Colonic mucosa (tissue), 4 donors: ENCODE measurements at regions not wholly inside any gene's neighbourhood (a gene's known extent, or its start where the extent isn't known, plus 50 kb on each side); places are given as distances from the start of the nearest gene placed in this dataset.

Experiments
- DNase-seq: peaks from one replicate; pipeline ENCODE4 v3.0.0-alpha.2; 2020
- H3K27ac ChIP-seq: fragments of 200-600 bp; one replicate; pipeline ENCODE4 v1.8.0; 2021
- H3K27me3 ChIP-seq: fragments of 200-600 bp; one replicate; pipeline ENCODE4 v1.8.0; 2021
- H3K36me3 ChIP-seq: fragments of 200-600 bp; one replicate; pipeline ENCODE4 v1.8.0; 2021
- H3K4me1 ChIP-seq: fragments of 200-600 bp; one replicate; pipeline ENCODE4 v1.8.0; 2021; ENCODE audit warnings: mild to moderate bottlenecking
- H3K4me3 ChIP-seq: fragments of 200-600 bp; one replicate; pipeline ENCODE4 v1.8.0; 2021
- H3K9ac ChIP-seq, 2 donors: one replicate each; pipeline ENCODE4 v1.7.0; 2013; ENCODE audit warnings: control low read depth in 2 of 2, low read depth in 2 of 2, low read length in 2 of 2
- H3K9me3 ChIP-seq: fragments of 200-600 bp; one replicate; pipeline ENCODE4 v1.8.0; 2021
- CTCF ChIP-seq: fragments of 200-600 bp; IDR thresholded peaks from one replicate; pipeline ENCODE4 v1.8.0; 2022; ENCODE audit warnings: antibody characterized with exemption, mild to moderate bottlenecking
- intact Hi-C: fragments of 100-400 bp; cut with DNase I; formaldehyde crosslinking; loops from one replicate; pipeline ENCODE4 v1.14.1; 2022
- donor health status: healthy.
- donor health status: DM: no; HTN: no; CAD: no.
- donor health status: DM: no; HTN: no; CAD: no.

GRCh38 chr7:93004906-93005305, 112.9 kb downstream of the SAMD9 start:
- H3K36me3 ChIP-seq, result no peaks in the 10 kb centered on the region
- H3K4me3 ChIP-seq, result no peak overlapping the region
- no peaks in the 10 kb centered on the region for H3K4me1 ChIP-seq
- no peaks in the 10 kb centered on the region for H3K9me3 ChIP-seq
- intact Hi-C loops, result no loop called here
- H3K27ac ChIP-seq, result no peak overlapping the region
- TF ChIP-seq CTCF, result no peak
- no peak overlapping the region for H3K9ac ChIP-seq
- no peaks in the 10 kb centered on the region for H3K27me3 ChIP-seq
- no peak for DNase-seq

GRCh38 chr7:92997719-92998118, 120.1 kb downstream of the SAMD9 start:
- Histone ChIP-seq H3K27me3 (no peaks in the 10 kb centered on the region), H3K9me3 (no peaks in the 10 kb centered on the region), H3K4me3 (no peak overlapping the region), H3K27ac (no peak overlapping the region), H3K9ac (no peak overlapping the region), H3K36me3 (no peaks in the 10 kb centered on the region), H3K4me1 (no peaks in the 10 kb centered on the region)
- DNase-seq, result no peak
- intact Hi-C loops, result no loop called here
- no peak for TF ChIP-seq CTCF

- Histone ChIP-seq H3K9ac (no peak overlapping the region), H3K27me3 (no peaks in the 10 kb centered on the region), H3K4me3 (no peak overlapping the region), H3K27ac (no peak overlapping the region), H3K9me3 (no peaks in the 10 kb centered on the region), H3K36me3 (no peaks in the 10 kb centered on the region), H3K4me1 (no peaks in the 10 kb centered on the region)
- intact Hi-C loops, result no loop called here
- no peak for DNase-seq
- no peak for TF ChIP-seq CTCF
These were observed 120.6 kb downstream of the SAMD9 start for GRCh38 chr7:92997152-92997551.

GRCh38 chr7:92994901-92995300, 122.9 kb downstream of the SAMD9 start:
- Histone ChIP-seq H3K36me3 (no peaks in the 10 kb centered on the region), H3K27me3 (no peaks in the 10 kb centered on the region), H3K9me3 (no peaks in the 10 kb centered on the region), H3K9ac (no peak overlapping the region), H3K4me1 (no peaks in the 10 kb centered on the region), H3K27ac (no peak overlapping the region), H3K4me3 (no peak overlapping the region)
- no peak for TF ChIP-seq CTCF
- intact Hi-C loops, result no loop called here
- DNase-seq, result no peak

GRCh38 chr7:92992932-92993331, 124.8 kb downstream of the SAMD9 start:
- no peak overlapping the region for H3K9ac ChIP-seq
- H3K27me3 ChIP-seq, result no peaks in the 10 kb centered on the region
- no peaks in the 10 kb centered on the region for H3K36me3 ChIP-seq
- no peak for TF ChIP-seq CTCF
- H3K27ac ChIP-seq, result no peak overlapping the region
- intact Hi-C loops, result no loop called here
- H3K4me3 ChIP-seq, result no peak overlapping the region
- H3K4me1 ChIP-seq, result no peaks in the 10 kb centered on the region
- DNase-seq, result no peak
- no peaks in the 10 kb centered on the region for H3K9me3 ChIP-seq

- intact Hi-C loops, result no loop called here
- no peaks in the 10 kb centered on the region for H3K36me3 ChIP-seq
These were observed 125.3 kb downstream of the SAMD9 start for GRCh38 chr7:92992483-92992882.

More at GRCh38 chr7:92992483-92992882, 125.3 kb downstream of the SAMD9 start:
- no peak overlapping the region for H3K9ac ChIP-seq
- no peaks in the 10 kb centered on the region for H3K27me3 ChIP-seq
- no peak for TF ChIP-seq CTCF
- H3K4me3 ChIP-seq, result no peak overlapping the region
- no peak for DNase-seq
- no peak overlapping the region for H3K27ac ChIP-seq
- no peaks in the 10 kb centered on the region for H3K9me3 ChIP-seq
- no peaks in the 10 kb centered on the region for H3K4me1 ChIP-seq
